Neuronal stem cell (in vitro differentiated cells): ENCODE measurements at regions not wholly inside any gene's neighbourhood (a gene's known extent, or its start where the extent isn't known, plus 50 kb on each side); places are given as distances from the start of the nearest gene placed in this dataset.

Source experiments
- DNase-seq: peaks from one replicate; pipeline ENCODE4 v3.0.0-alpha.2; 2013; ENCODE audit warnings: low spot score
- H2AFZ ChIP-seq: one replicate; pipeline ENCODE4 v1.6.1; 2013; ENCODE audit warnings: mild to moderate bottlenecking, low read length, inconsistent platforms
- H2AK5ac ChIP-seq: 2 replicates; pipeline ENCODE4 v1.6.1; 2013; ENCODE audit warnings: low read depth, mild to moderate bottlenecking, inconsistent platforms, low read length, moderate library complexity, mixed read lengths
- H2BK120ac ChIP-seq: 2 replicates; pipeline ENCODE4 v1.6.1; 2013; ENCODE audit warnings: low read depth, mild to moderate bottlenecking, inconsistent platforms, low read length, moderate library complexity, mixed read lengths
- H2BK12ac ChIP-seq: one replicate; pipeline ENCODE4 v1.6.1; 2013; ENCODE audit warnings: low read length, inconsistent platforms
- H2BK15ac ChIP-seq: 2 replicates; pipeline ENCODE4 v1.6.1; 2013; ENCODE audit warnings: mild to moderate bottlenecking, low read length, inconsistent platforms, mixed read lengths
- H2BK5ac ChIP-seq: one replicate; pipeline ENCODE4 v1.6.1; 2013; ENCODE audit warnings: inconsistent platforms, mild to moderate bottlenecking, low read length, moderate library complexity
- H3K14ac ChIP-seq: one replicate; pipeline ENCODE4 v1.6.1; 2013; ENCODE audit warnings: low read length, inconsistent platforms
- H3K18ac ChIP-seq: 2 replicates; pipeline ENCODE4 v1.6.1; 2013; ENCODE audit warnings: low read length, inconsistent platforms
- H3K23ac ChIP-seq: 2 replicates; pipeline ENCODE4 v1.6.1; 2013; ENCODE audit warnings: low read depth, mild to moderate bottlenecking, mixed read lengths, low read length, inconsistent platforms; ENCODE audit not compliant: poor library complexity
- H3K27ac ChIP-seq: replicated peaks from 3 replicates; pipeline ENCODE4 v1.5.1; 2013; ENCODE audit warnings: low read length, inconsistent platforms
- H3K27me3 ChIP-seq, 3 experiments: 2 replicates each; pipeline ENCODE4 v1.6.1; 2013; ENCODE audit warnings: low read length in 3 of 3, mild to moderate bottlenecking in 2 of 3, inconsistent platforms in 1 of 3, low read depth in 1 of 3, mixed read lengths in 1 of 3, moderate library complexity in 1 of 3; ENCODE audit not compliant: control insufficient read depth in 3 of 3, insufficient read depth in 3 of 3
- H3K36me3 ChIP-seq, 2 donors: replicated peaks in 1 of 2; 2 replicates each; pipeline ENCODE4 v1.6.1; 2013; ENCODE audit warnings: low read length in 2 of 2; ENCODE audit not compliant: control insufficient read depth in 2 of 2, insufficient read depth in 2 of 2
- H3K4ac ChIP-seq: 2 replicates; pipeline ENCODE4 v1.6.1; 2013; ENCODE audit warnings: inconsistent platforms, mild to moderate bottlenecking, low read length, moderate library complexity
- H3K4me1 ChIP-seq, 2 donors: 1 replicate in 1 of 2; 2 replicates in 1 of 2; pipeline ENCODE4 v1.6.1; 2013; ENCODE audit warnings: low read length in 2 of 2, low read depth in 1 of 2; ENCODE audit not compliant: control insufficient read depth in 2 of 2, insufficient read depth in 1 of 2
- H3K4me2 ChIP-seq: one replicate; pipeline ENCODE4 v1.6.1; 2013; ENCODE audit warnings: mild to moderate bottlenecking, low read length, inconsistent platforms; ENCODE audit not compliant: insufficient read depth, poor library complexity, severe bottlenecking
- H3K4me3 ChIP-seq, 2 donors: 2 replicates each; pipeline ENCODE4 v1.5.1; 2013; ENCODE audit warnings: low read length in 2 of 2, mild to moderate bottlenecking in 2 of 2, inconsistent platforms in 1 of 2, moderate library complexity in 1 of 2
- H3K79me1 ChIP-seq: one replicate; pipeline ENCODE4 v1.6.1; 2013; ENCODE audit warnings: low read depth, mild to moderate bottlenecking, inconsistent platforms, low read length, moderate library complexity
- H3K9ac ChIP-seq: one replicate; pipeline ENCODE4 v1.6.1; 2013; ENCODE audit warnings: mild to moderate bottlenecking, low read depth, low read length, inconsistent platforms; ENCODE audit not compliant: poor library complexity
- H3K9me3 ChIP-seq, 2 donors: replicated peaks in 1 of 2; 2 replicates each; pipeline versions ENCODE3 to v1.6.1; 2013; ENCODE audit warnings: low read length in 2 of 2, mild to moderate bottlenecking in 2 of 2, inconsistent platforms in 1 of 2, low read depth in 1 of 2, mixed read lengths in 1 of 2, moderate library complexity in 1 of 2; ENCODE audit not compliant: control insufficient read depth in 2 of 2, insufficient read depth in 1 of 2
- H4K8ac ChIP-seq: one replicate; pipeline ENCODE4 v1.6.1; 2013; ENCODE audit warnings: low read depth, mild to moderate bottlenecking, inconsistent platforms, low read length, moderate library complexity
- H4K91ac ChIP-seq: one replicate; pipeline ENCODE4 v1.6.1; 2013; ENCODE audit warnings: low read length, low read depth, mild to moderate bottlenecking, inconsistent platforms; ENCODE audit not compliant: poor library complexity
- WGBS, 2 donors: extraction: QIAGEN DNeasy Blood & Tissue Kit; methylation state at CpG; one replicate each; pipeline ENCODE4 v1.1.7; 2013; ENCODE audit warnings: missing lambda C conversion rate in 2 of 2, mixed read lengths in 1 of 2; ENCODE audit not compliant: insufficient read length in 2 of 2, insufficient replicate concordance in 1 of 2; ENCODE audit errors: extremely low coverage in 2 of 2; 5-methylcytosine and 5-hydroxymethylcytosine counted together

GRCh38 chr5:171706736-171707441 lies 78.7 kb upstream of the SMIM23 start:
- H2BK120ac ChIP-seq = no peak overlapping the region
- peaks cover 0 to 5% of the 10 kb centered on the region in 2 donors for H3K4me1 ChIP-seq
- H3K79me1 ChIP-seq = no peaks in the 10 kb centered on the region
- DNase-seq = no peak
- no peak overlapping the region for H3K9ac ChIP-seq
- H3K14ac ChIP-seq = no peak overlapping the region
- no peak overlapping the region for H2BK5ac ChIP-seq
- H2BK12ac ChIP-seq = no peak overlapping the region
- no peak overlapping the region for H2BK15ac ChIP-seq
- no peak overlapping the region for H3K4me3 ChIP-seq
- peaks cover 0 to 3% of the 10 kb centered on the region in 2 donors for H3K9me3 ChIP-seq
- H3K36me3 ChIP-seq = no peaks in the 10 kb centered on the region
- H3K27me3 ChIP-seq = no peaks in the 10 kb centered on the region
- no CpG with 5 or more reads among the region's 2 CpGs for whole genome bisulfite sequencing, 2 donors
- H3K27ac ChIP-seq = no peak overlapping the region
- no peak overlapping the region for H3K4ac ChIP-seq
- no peak overlapping the region for H3K18ac ChIP-seq
- no peak overlapping the region for H4K91ac ChIP-seq
- no peak overlapping the region for H3K4me2 ChIP-seq
- H4K8ac ChIP-seq = no peak overlapping the region
- H2AK5ac ChIP-seq = no peak overlapping the region
- no peak overlapping the region for H2AFZ ChIP-seq
- H3K23ac ChIP-seq = no peak overlapping the region

- Histone ChIP-seq H3K23ac (no peak overlapping the region), H2BK15ac (no peak overlapping the region), H3K18ac (no peak overlapping the region), H3K4me2 (no peak overlapping the region), H3K27me3 (no peaks in the 10 kb centered on the region), H4K91ac (no peak overlapping the region), H4K8ac (no peak overlapping the region), H2BK12ac (no peak overlapping the region), H3K79me1 (no peaks in the 10 kb centered on the region), H3K9me3 (peaks cover 0 to 3% of the 10 kb centered on the region in 2 donors), H3K9ac (no peak overlapping the region), H2AFZ (no peak overlapping the region), H3K14ac (no peak overlapping the region), H3K4me1 (peaks cover 0 to 5% of the 10 kb centered on the region in 2 donors), H2BK120ac (no peak overlapping the region), H3K4ac (no peak overlapping the region), H2BK5ac (no peak overlapping the region), H3K27ac (no peak overlapping the region), H2AK5ac (no peak overlapping the region), H3K4me3 (no peak overlapping the region), H3K36me3 (no peaks in the 10 kb centered on the region)
- no CpG with 5 or more reads among the region's 1 CpG for WGBS, 2 donors
- no peak for DNase-seq
Measured at GRCh38 chr5:171707442-171707792, 78.2 kb upstream of the SMIM23 start.

GRCh38 chr5:171709930-171710329 lies 75.7 kb upstream of the SMIM23 start:
- Histone ChIP-seq H2AK5ac (no peak overlapping the region), H3K4me3 (no peak overlapping the region), H2BK12ac (no peak overlapping the region), H3K9ac (no peak overlapping the region), H3K4me1 (peaks cover 0 to 5% of the 10 kb centered on the region in 2 donors), H2AFZ (peak overlapping the region; percentile 31), H3K27ac (no peak overlapping the region), H3K36me3 (no peaks in the 10 kb centered on the region), H3K79me1 (no peaks in the 10 kb centered on the region), H2BK5ac (no peak overlapping the region), H3K27me3 (no peaks in the 10 kb centered on the region), H3K4ac (no peak overlapping the region), H4K91ac (no peak overlapping the region), H2BK15ac (no peak overlapping the region), H3K18ac (no peak overlapping the region), H4K8ac (no peak overlapping the region), H2BK120ac (no peak overlapping the region), H3K23ac (no peak overlapping the region), H3K9me3 (peaks cover 0 to 9% of the 10 kb centered on the region in 2 donors), H3K4me2 (no peak overlapping the region), H3K14ac (no peak overlapping the region)
- WGBS, 2 donors = no CpG with 5 or more reads among the region's 5 CpGs
- DNase-seq = no peak

GRCh38 chr5:171710451-171711024 lies 75.1 kb upstream of the SMIM23 start:
- H2BK5ac ChIP-seq = no peak overlapping the region
- no peak overlapping the region for H3K14ac ChIP-seq
- no CpG with 5 or more reads among the region's 5 CpGs for WGBS, 2 donors
- no peak overlapping the region for H4K91ac ChIP-seq
- no peak overlapping the region for H3K9ac ChIP-seq
- H3K4ac ChIP-seq = no peak overlapping the region
- no peak overlapping the region for H3K4me2 ChIP-seq
- H3K9me3 ChIP-seq = peaks cover 0 to 9% of the 10 kb centered on the region in 2 donors
- no peaks in the 10 kb centered on the region for H3K36me3 ChIP-seq
- H3K27ac ChIP-seq = no peak overlapping the region
- peak overlapping the region; percentile 31 for H2AFZ ChIP-seq
- no peaks in the 10 kb centered on the region for H3K79me1 ChIP-seq
- no peak overlapping the region for H3K23ac ChIP-seq
- no peak overlapping the region for H2AK5ac ChIP-seq
- H3K4me1 ChIP-seq = peaks cover 0 to 4% of the 10 kb centered on the region in 2 donors
- H3K18ac ChIP-seq = no peak overlapping the region
- H2BK15ac ChIP-seq = no peak overlapping the region
- H2BK120ac ChIP-seq = no peak overlapping the region
- no peak overlapping the region for H4K8ac ChIP-seq
- H2BK12ac ChIP-seq = no peak overlapping the region
- no peak overlapping the region for H3K4me3 ChIP-seq
- DNase-seq = no peak
- no peaks in the 10 kb centered on the region for H3K27me3 ChIP-seq
